ENCODE measurements at regions not wholly inside any gene's neighbourhood (a gene's known extent, or its start where the extent isn't known, plus 50 kb on each side); places are given as distances from the start of the nearest gene placed in this dataset.

- no peaks in the 10 kb centered on the region for H4K20me1 ChIP-seq (ENCODE audit: low read depth, low read length)
- H3K79me2 ChIP-seq (ENCODE audit: insufficient read depth, low read length) = no peaks in the 10 kb centered on the region
- H3K27ac ChIP-seq (ENCODE audit: low read depth, low read length) = no peak overlapping the region
- H3K9me2 ChIP-seq (replicated peaks; ENCODE audit: insufficient read depth, low read length) = no peaks in the 10 kb centered on the region
- TF ChIP-seq, protein P1, sequence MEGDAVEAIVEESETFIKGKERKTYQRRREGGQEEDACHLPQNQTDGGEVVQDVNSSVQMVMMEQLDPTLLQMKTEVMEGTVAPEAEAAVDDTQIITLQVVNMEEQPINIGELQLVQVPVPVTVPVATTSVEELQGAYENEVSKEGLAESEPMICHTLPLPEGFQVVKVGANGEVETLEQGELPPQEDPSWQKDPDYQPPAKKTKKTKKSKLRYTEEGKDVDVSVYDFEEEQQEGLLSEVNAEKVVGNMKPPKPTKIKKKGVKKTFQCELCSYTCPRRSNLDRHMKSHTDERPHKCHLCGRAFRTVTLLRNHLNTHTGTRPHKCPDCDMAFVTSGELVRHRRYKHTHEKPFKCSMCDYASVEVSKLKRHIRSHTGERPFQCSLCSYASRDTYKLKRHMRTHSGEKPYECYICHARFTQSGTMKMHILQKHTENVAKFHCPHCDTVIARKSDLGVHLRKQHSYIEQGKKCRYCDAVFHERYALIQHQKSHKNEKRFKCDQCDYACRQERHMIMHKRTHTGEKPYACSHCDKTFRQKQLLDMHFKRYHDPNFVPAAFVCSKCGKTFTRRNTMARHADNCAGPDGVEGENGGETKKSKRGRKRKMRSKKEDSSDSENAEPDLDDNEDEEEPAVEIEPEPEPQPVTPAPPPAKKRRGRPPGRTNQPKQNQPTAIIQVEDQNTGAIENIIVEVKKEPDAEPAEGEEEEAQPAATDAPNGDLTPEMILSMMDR (IDR thresholded peaks at IDR 0.05; ENCODE audit: insufficient read depth, low read length, poor library complexity, severe bottlenecking) = no peak
- TF ChIP-seq EZH2phosphoT487 (conservative IDR thresholded peaks at IDR 0.05; ENCODE audit: low read length) = no peak
- no peaks in the 10 kb centered on the region for H3K9me3 ChIP-seq (ENCODE audit: insufficient read depth, low read length)
- H3K9ac ChIP-seq (ENCODE audit: low read length) = no peak overlapping the region
- no peak overlapping the region for H2AFZ ChIP-seq (ENCODE audit: low read depth, low read length, severe bottlenecking)
- H3K36me3 ChIP-seq (ENCODE audit: low read length) = no peaks in the 10 kb centered on the region
- no peaks in the 10 kb centered on the region for H3K27me3 ChIP-seq (ENCODE audit: low read length)
- H3K4me3 ChIP-seq (ENCODE audit: insufficient read depth, low read length, poor library complexity, severe bottlenecking) = no peak overlapping the region
- no peaks in the 10 kb centered on the region for H3F3A ChIP-seq (ENCODE audit: insufficient read depth)
- no peak overlapping the region for H3K4me2 ChIP-seq (ENCODE audit: low read depth, low read length, poor library complexity, severe bottlenecking)
Observed at GRCh38 chrX:7647831-7648230, 195.1 kb upstream of the VCX start.

- no peak overlapping the region for H2AFZ ChIP-seq (ENCODE audit: low read depth, low read length, severe bottlenecking)
- H3F3A ChIP-seq (ENCODE audit: insufficient read depth) = no peaks in the 10 kb centered on the region
- no peak overlapping the region for H3K4me3 ChIP-seq (ENCODE audit: insufficient read depth, low read length, poor library complexity, severe bottlenecking)
- no peak overlapping the region for H3K4me2 ChIP-seq (ENCODE audit: low read depth, low read length, poor library complexity, severe bottlenecking)
- H3K36me3 ChIP-seq (ENCODE audit: low read length) = no peaks in the 10 kb centered on the region
- no peaks in the 10 kb centered on the region for H3K27me3 ChIP-seq (ENCODE audit: low read length)
- no peak overlapping the region for H3K9ac ChIP-seq (ENCODE audit: low read length)
- H3K9me2 ChIP-seq (replicated peaks; ENCODE audit: insufficient read depth, low read length) = no peaks in the 10 kb centered on the region
- no peaks in the 10 kb centered on the region for H3K79me2 ChIP-seq (ENCODE audit: insufficient read depth, low read length)
- TF ChIP-seq, protein P1 (IDR thresholded peaks at IDR 0.05; ENCODE audit: insufficient read depth, low read length, poor library complexity, severe bottlenecking) = no peak
- TF ChIP-seq EZH2phosphoT487 (conservative IDR thresholded peaks at IDR 0.05; ENCODE audit: low read length) = no peak
- no peaks in the 10 kb centered on the region for H3K9me3 ChIP-seq (ENCODE audit: insufficient read depth, low read length)
- H3K27ac ChIP-seq (ENCODE audit: low read depth, low read length) = no peak overlapping the region
- H4K20me1 ChIP-seq (ENCODE audit: low read depth, low read length) = no peaks in the 10 kb centered on the region
Observed at GRCh38 chrX:7641141-7641540, 201.8 kb upstream of the VCX start.

- no peak overlapping the region for H3K4me2 ChIP-seq (ENCODE audit: low read depth, low read length, poor library complexity, severe bottlenecking)
- no peaks in the 10 kb centered on the region for H4K20me1 ChIP-seq (ENCODE audit: low read depth, low read length)
- H3K4me3 ChIP-seq (ENCODE audit: insufficient read depth, low read length, poor library complexity, severe bottlenecking) = no peak overlapping the region
- no peak overlapping the region for H3K27ac ChIP-seq (ENCODE audit: low read depth, low read length)
- H3F3A ChIP-seq (ENCODE audit: insufficient read depth) = no peaks in the 10 kb centered on the region
- no peak overlapping the region for H3K9ac ChIP-seq (ENCODE audit: low read length)
- no peaks in the 10 kb centered on the region for H3K79me2 ChIP-seq (ENCODE audit: insufficient read depth, low read length)
- H3K9me3 ChIP-seq (ENCODE audit: insufficient read depth, low read length) = no peaks in the 10 kb centered on the region
- H3K36me3 ChIP-seq (ENCODE audit: low read length) = no peaks in the 10 kb centered on the region
- no peak for TF ChIP-seq EZH2phosphoT487 (conservative IDR thresholded peaks at IDR 0.05; ENCODE audit: low read length)
- TF ChIP-seq, protein P1 (IDR thresholded peaks at IDR 0.05; ENCODE audit: insufficient read depth, low read length, poor library complexity, severe bottlenecking) = no peak
- H3K9me2 ChIP-seq (replicated peaks; ENCODE audit: insufficient read depth, low read length) = no peaks in the 10 kb centered on the region
- H2AFZ ChIP-seq (ENCODE audit: low read depth, low read length, severe bottlenecking) = no peak overlapping the region
- H3K27me3 ChIP-seq (ENCODE audit: low read length) = no peaks in the 10 kb centered on the region
Observed at GRCh38 chrX:7640392-7640791, 202.6 kb upstream of the VCX start.

All from SU-DHL-6 (cell line).